ENCODE measurements at regions not wholly inside any gene's neighbourhood (a gene's known extent, or its start where the extent isn't known, plus 50 kb on each side); places are given as distances from the start of the nearest gene placed in this dataset.

DNA sequence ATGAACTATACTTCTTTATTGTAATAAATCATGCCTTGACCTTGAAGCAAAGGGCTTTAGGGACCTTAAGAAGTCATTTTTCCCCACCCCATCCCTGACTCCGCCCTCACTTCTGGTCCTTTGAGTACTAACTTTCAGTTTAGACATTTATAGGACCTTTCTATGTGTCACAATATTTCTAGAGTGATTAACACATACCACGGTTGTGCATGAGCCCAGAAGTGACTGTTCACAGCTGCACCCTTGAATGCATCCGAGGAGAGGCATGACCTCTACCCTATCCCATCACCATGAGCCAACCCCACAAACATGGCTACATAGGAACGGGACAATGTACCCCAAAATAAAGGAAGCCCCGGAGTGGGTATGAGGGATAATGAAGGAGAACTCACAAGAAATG is 160.3 kb downstream of the HSD17B3 start:
- no peak for TF ChIP-seq EZH2 (IDR thresholded peaks at IDR 0.05; ENCODE audit: borderline replicate concordance, insufficient read depth, low read length, poor library complexity, severe bottlenecking)
- TF ChIP-seq EP300 (conservative IDR thresholded peaks at IDR 0.05; ENCODE audit: poor library complexity, severe bottlenecking) = no peak
- TF ChIP-seq CTCF (IDR thresholded peaks at IDR 0.05; ENCODE audit: poor library complexity, severe bottlenecking) = no peak

Measured in neural cell (in vitro differentiated cells).